ENCODE measurements at regions not wholly inside any gene's neighbourhood (a gene's known extent, or its start where the extent isn't known, plus 50 kb on each side); places are given as distances from the start of the nearest gene placed in this dataset.

DNA sequence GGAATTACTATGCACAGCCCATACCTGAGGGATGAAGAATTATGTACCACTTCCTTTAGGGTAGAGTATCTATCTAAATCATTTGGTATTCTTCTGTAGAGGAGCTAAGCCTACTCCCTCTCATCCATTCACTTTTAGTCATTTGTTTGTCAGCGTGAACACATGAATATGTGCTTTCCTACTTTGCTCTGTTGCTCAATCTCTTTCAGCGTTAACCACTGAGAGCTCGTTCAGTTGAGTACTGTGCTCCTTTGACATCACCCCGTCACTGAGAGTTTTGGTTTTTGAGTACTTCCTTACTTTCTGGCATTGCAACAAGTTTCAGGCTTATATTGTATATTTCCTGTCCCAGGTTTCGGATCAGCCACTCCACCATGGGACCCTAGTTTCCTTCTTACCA, 700.6 kb downstream of the NLGN4X start:
- ATAC-seq (ENCODE audit: poor library complexity) (no peak), DNase-seq (no peak)
- no peaks in the 10 kb centered on the region for H3K27me3 Mint-ChIP-seq
- no peak overlapping the region for H3K4me3 ChIP-seq (ENCODE audit: low read length)
- CTCF ChIA-PET: no interaction called here
- no peak overlapping the region for H3K27ac ChIP-seq (ENCODE audit: low read depth in 1 of 2, low read length in 2 of 2)
- H3K4me1 ChIP-seq (ENCODE audit: insufficient read depth, low read length): no peaks in the 10 kb centered on the region
- H3K9me3 Mint-ChIP-seq: peaks cover 4% of the 10 kb centered on the region
- H3K36me3 ChIP-seq (ENCODE audit: insufficient read depth, low read length): no peaks in the 10 kb centered on the region
- no peak overlapping the region for H3K4me3 Mint-ChIP-seq
- H3K36me3 Mint-ChIP-seq (ENCODE audit: low read depth): no peaks in the 10 kb centered on the region
- intact Hi-C loops (cut with DNase I, micrococcal nuclease): no loop called here
- peaks cover 0 to 5% of the 10 kb centered on the region in 2 experiments for H3K9me3 ChIP-seq (ENCODE audit: control insufficient read depth in 1 of 2, insufficient read depth in 1 of 2, low read length in 2 of 2)
- no peaks in the 10 kb centered on the region for H3K4me1 Mint-ChIP-seq (ENCODE audit: low read depth)
- POLR2A ChIA-PET: no interaction called here
- no peak overlapping the region for H3K27ac Mint-ChIP-seq
- TF ChIP-seq, protein P1, sequence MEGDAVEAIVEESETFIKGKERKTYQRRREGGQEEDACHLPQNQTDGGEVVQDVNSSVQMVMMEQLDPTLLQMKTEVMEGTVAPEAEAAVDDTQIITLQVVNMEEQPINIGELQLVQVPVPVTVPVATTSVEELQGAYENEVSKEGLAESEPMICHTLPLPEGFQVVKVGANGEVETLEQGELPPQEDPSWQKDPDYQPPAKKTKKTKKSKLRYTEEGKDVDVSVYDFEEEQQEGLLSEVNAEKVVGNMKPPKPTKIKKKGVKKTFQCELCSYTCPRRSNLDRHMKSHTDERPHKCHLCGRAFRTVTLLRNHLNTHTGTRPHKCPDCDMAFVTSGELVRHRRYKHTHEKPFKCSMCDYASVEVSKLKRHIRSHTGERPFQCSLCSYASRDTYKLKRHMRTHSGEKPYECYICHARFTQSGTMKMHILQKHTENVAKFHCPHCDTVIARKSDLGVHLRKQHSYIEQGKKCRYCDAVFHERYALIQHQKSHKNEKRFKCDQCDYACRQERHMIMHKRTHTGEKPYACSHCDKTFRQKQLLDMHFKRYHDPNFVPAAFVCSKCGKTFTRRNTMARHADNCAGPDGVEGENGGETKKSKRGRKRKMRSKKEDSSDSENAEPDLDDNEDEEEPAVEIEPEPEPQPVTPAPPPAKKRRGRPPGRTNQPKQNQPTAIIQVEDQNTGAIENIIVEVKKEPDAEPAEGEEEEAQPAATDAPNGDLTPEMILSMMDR (IDR thresholded peaks at IDR 0.05): no peak
- no peaks in the 10 kb centered on the region for H3K27me3 ChIP-seq (ENCODE audit: control insufficient read depth in 1 of 2, insufficient read depth in 2 of 2, low read length in 2 of 2)

DNA sequence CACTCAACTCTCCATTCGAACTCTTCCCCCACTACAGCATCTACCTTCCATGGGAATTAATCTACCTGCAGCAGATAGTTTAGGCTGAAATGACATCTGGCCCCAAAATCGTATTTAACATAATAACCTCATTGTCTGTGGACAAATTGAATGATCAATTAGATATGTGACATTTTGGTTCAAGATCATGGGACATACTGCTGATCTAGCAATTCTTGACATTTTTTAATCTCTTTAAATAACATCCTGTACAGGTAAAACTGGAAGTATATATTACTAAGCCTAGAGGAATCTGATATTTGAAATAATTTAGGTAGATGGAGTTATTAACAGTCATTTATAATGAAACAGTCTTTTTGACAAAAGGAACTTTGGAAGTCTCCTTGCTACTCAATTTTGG, 702.5 kb downstream of the NLGN4X start:
- Histone ChIP-seq H3K4me3 (ENCODE audit: low read length) (no peak overlapping the region), H3K9me3 (ENCODE audit: control insufficient read depth in 1 of 2, insufficient read depth in 1 of 2, low read length in 2 of 2) (peaks cover 0 to 5% of the 10 kb centered on the region in 2 experiments), H3K36me3 (ENCODE audit: insufficient read depth, low read length) (no peaks in the 10 kb centered on the region), H3K4me1 (ENCODE audit: insufficient read depth, low read length) (no peaks in the 10 kb centered on the region), H3K27ac (ENCODE audit: low read depth in 1 of 2, low read length in 2 of 2) (no peak overlapping the region), H3K27me3 (ENCODE audit: control insufficient read depth in 1 of 2, insufficient read depth in 2 of 2, low read length in 2 of 2) (no peaks in the 10 kb centered on the region)
- no peak for DNase-seq
- Mint-ChIP-seq H3K27me3 (no peaks in the 10 kb centered on the region), H3K4me3 (no peak overlapping the region), H3K9me3 (peaks cover 4% of the 10 kb centered on the region), H3K4me1 (ENCODE audit: low read depth) (no peaks in the 10 kb centered on the region), H3K27ac (no peak overlapping the region), H3K36me3 (ENCODE audit: low read depth) (no peaks in the 10 kb centered on the region)
- intact Hi-C loops (cut with DNase I, micrococcal nuclease): no loop called here
- ChIA-PET POLR2A (no interaction called here), CTCF (no interaction called here)
- TF ChIP-seq, protein P1 (IDR thresholded peaks at IDR 0.05): no peak
- no peak for ATAC-seq (ENCODE audit: poor library complexity)

DNA sequence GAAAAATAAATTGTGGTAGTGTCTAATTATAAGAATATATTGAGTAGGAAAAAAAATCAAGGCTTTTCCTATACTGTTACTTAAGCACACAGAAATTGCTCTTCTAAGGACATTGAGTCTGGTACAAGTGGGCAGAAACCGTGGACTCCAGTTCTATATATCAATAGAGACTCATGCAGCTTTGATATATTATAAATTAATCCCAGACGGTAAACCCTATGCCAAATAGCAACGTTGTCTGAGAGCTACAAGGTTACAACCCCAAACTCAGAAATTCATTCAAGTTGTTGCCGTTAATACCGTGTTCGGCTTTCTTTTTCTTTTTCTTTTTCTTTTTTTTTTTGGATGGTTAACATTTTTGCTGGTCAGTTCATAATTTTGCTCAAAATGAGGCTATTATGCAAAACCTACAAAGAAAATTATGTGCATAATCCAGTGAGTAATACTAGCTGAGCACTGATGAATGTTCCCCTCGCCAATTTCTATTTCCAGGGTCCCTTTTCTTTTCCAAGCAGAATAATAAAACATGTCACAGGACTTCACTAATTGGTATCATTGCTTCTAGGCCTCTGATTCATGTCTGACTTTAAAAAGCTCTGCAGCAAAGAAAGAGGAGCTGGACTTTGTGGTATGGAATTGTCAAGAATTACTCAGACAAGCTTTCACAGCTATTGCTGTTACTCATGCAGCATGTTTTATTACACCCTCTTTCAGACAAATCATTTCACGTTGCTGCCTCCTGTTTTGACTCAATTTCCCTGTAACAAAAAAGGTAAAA, 737.7 kb downstream of the NLGN4X start:
- ChIA-PET CTCF (no interaction called here), POLR2A (no interaction called here)
- DNase-seq (no peak), ATAC-seq (ENCODE audit: poor library complexity) (no peak)
- H3K27me3 Mint-ChIP-seq: no peaks in the 10 kb centered on the region
- Histone ChIP-seq H3K9me3 (ENCODE audit: control insufficient read depth in 1 of 2, insufficient read depth in 1 of 2, low read length in 2 of 2) (no peaks in the 10 kb centered on the region), H3K36me3 (ENCODE audit: insufficient read depth, low read length) (no peaks in the 10 kb centered on the region), H3K27ac (ENCODE audit: low read depth in 1 of 2, low read length in 2 of 2) (no peak overlapping the region), H3K4me3 (ENCODE audit: low read length) (no peak overlapping the region), H3K27me3 (ENCODE audit: control insufficient read depth in 1 of 2, insufficient read depth in 2 of 2, low read length in 2 of 2) (no peaks in the 10 kb centered on the region), H3K4me1 (ENCODE audit: insufficient read depth, low read length) (no peaks in the 10 kb centered on the region)
- TF ChIP-seq, protein P1 (IDR thresholded peaks at IDR 0.05): no peak
- peaks cover 7% of the 10 kb centered on the region for H3K9me3 Mint-ChIP-seq
- no peaks in the 10 kb centered on the region for H3K36me3 Mint-ChIP-seq (ENCODE audit: low read depth)
- intact Hi-C loops (cut with DNase I, micrococcal nuclease): no loop called here
- H3K4me3 Mint-ChIP-seq: no peak overlapping the region
- no peaks in the 10 kb centered on the region for H3K4me1 Mint-ChIP-seq (ENCODE audit: low read depth)
- H3K27ac Mint-ChIP-seq: no peak overlapping the region

All from CD4-positive, alpha-beta T cell (primary cell).